ENCODE measurements at regions not wholly inside any gene's neighbourhood (a gene's known extent, or its start where the extent isn't known, plus 50 kb on each side); places are given as distances from the start of the nearest gene placed in this dataset.

DNA sequence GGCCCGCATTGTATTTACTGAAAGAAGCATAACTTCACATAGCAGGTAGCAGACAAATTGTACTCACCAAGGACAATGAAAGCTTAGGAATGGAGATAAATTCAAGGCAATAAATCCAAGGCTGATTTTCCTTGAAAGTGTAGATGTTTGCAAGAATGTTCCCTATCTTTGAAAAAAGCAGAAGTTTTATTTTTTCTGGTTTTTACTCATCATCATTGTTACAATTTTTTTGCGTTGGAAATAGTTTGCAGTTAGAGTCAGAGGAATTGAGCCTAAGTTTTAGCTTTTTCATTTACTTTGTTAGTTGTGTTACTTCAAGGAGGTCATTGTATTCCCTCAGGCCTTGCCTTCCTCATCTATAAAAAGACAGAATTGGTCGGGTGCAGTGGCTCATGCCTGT is 213.9 kb upstream of the TBL1XR1 start:
- TF ChIP-seq, protein P1, sequence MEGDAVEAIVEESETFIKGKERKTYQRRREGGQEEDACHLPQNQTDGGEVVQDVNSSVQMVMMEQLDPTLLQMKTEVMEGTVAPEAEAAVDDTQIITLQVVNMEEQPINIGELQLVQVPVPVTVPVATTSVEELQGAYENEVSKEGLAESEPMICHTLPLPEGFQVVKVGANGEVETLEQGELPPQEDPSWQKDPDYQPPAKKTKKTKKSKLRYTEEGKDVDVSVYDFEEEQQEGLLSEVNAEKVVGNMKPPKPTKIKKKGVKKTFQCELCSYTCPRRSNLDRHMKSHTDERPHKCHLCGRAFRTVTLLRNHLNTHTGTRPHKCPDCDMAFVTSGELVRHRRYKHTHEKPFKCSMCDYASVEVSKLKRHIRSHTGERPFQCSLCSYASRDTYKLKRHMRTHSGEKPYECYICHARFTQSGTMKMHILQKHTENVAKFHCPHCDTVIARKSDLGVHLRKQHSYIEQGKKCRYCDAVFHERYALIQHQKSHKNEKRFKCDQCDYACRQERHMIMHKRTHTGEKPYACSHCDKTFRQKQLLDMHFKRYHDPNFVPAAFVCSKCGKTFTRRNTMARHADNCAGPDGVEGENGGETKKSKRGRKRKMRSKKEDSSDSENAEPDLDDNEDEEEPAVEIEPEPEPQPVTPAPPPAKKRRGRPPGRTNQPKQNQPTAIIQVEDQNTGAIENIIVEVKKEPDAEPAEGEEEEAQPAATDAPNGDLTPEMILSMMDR (IDR thresholded peaks at IDR 0.05 in 4 of 5, conservative IDR thresholded peaks at IDR 0.05 in 1 of 5), result no peak
- no peak for TF ChIP-seq POLR2A (IDR thresholded peaks at IDR 0.05)
